Psoas muscle (tissue), 7 donors: ENCODE measurements at regions not wholly inside any gene's neighbourhood (a gene's known extent, or its start where the extent isn't known, plus 50 kb on each side); places are given as distances from the start of the nearest gene placed in this dataset.
"Not testable (repeated sequence)": the region's sequence is repeated elsewhere in the genome, so short reads cannot be mapped to it uniquely, and the experiment has no call there.

Experiments
- ATAC-seq, 4 donors: fragments of 200-7000 bp; cut with Tn5 transposase; one replicate each; pipeline ENCODE4 v1.9.1; 2020; ENCODE audit warnings: moderate library complexity in 3 of 4, mild to moderate bottlenecking in 2 of 4
- DNase-seq, 2 donors: peaks; one replicate each; pipeline ENCODE4 v3.0.0-alpha.2; 2020
- H3K27ac ChIP-seq: fragments of 200-600 bp; one replicate; pipeline ENCODE4 v1.8.0; 2022
- H3K27me3 ChIP-seq, 3 donors: fragments of 200-600 bp in 1 of 3; one replicate each; pipeline versions ENCODE4 v1.6.1 to v1.8.0; 2013 to 2022; ENCODE audit warnings: low read length in 2 of 3, mild to moderate bottlenecking in 2 of 3, moderate library complexity in 1 of 3; ENCODE audit not compliant: insufficient read depth in 3 of 3
- H3K36me3 ChIP-seq, 2 donors: fragments of 200-600 bp in 1 of 2; one replicate each; pipeline versions ENCODE4 v1.6.1 to v1.8.0; 2013 to 2022; ENCODE audit warnings: low read depth in 1 of 2, mild to moderate bottlenecking in 1 of 2, moderate library complexity in 1 of 2; ENCODE audit not compliant: insufficient read depth in 1 of 2
- H3K4me1 ChIP-seq: fragments of 200-600 bp; one replicate; pipeline ENCODE4 v1.8.0; 2022
- H3K4me3 ChIP-seq: fragments of 200-600 bp; one replicate; pipeline ENCODE4 v1.8.0; 2022; ENCODE audit warnings: mild to moderate bottlenecking
- H3K9me3 ChIP-seq: fragments of 200-600 bp; one replicate; pipeline ENCODE4 v1.8.0; 2022
- WGBS, 3 donors: extraction: QIAGEN DNeasy Blood & Tissue Kit; methylation state at CpG; one replicate each; pipeline versions ENCODE4 v1.1.6 to v1.1.7; 2013; 5-methylcytosine and 5-hydroxymethylcytosine counted together
- intact Hi-C, 2 donors: fragments of 100-400 bp; cut with DNase I; formaldehyde crosslinking; loops; one replicate each; pipeline versions ENCODE4 v1.11.0 to v1.14.2; 2022
- TF ChIP-seq, protein P1 (sequence below): fragments of 200-600 bp; IDR thresholded peaks from one replicate; pipeline ENCODE4 v1.8.0; 2022; ENCODE audit warnings: antibody characterized with exemption
- donor health status: healthy with polysubstance abuse.
- donor health status: DM: no; HTN: no; CAD: no; lungs with moderate emphysema.
- donor health status: Bipolar disorder and iron deficiency.
- donor health status: healthy.
- donor health status: DM: yes; HTN: yes; CAD: no.
- donor health status: DM: no; HTN: no; CAD: no.
- donor health status: DM: yes; HTN: yes; CAD: no.

GRCh38 chr6:87754828-87755227 lies 52.8 kb upstream of the AKIRIN2 start:
- TF ChIP-seq, protein P1, sequence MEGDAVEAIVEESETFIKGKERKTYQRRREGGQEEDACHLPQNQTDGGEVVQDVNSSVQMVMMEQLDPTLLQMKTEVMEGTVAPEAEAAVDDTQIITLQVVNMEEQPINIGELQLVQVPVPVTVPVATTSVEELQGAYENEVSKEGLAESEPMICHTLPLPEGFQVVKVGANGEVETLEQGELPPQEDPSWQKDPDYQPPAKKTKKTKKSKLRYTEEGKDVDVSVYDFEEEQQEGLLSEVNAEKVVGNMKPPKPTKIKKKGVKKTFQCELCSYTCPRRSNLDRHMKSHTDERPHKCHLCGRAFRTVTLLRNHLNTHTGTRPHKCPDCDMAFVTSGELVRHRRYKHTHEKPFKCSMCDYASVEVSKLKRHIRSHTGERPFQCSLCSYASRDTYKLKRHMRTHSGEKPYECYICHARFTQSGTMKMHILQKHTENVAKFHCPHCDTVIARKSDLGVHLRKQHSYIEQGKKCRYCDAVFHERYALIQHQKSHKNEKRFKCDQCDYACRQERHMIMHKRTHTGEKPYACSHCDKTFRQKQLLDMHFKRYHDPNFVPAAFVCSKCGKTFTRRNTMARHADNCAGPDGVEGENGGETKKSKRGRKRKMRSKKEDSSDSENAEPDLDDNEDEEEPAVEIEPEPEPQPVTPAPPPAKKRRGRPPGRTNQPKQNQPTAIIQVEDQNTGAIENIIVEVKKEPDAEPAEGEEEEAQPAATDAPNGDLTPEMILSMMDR: no peak
- no peak overlapping the region for H3K27ac ChIP-seq
- no peak overlapping the region for H3K4me3 ChIP-seq
- H3K9me3 ChIP-seq: no peaks in the 10 kb centered on the region
- DNase-seq (no peak), ATAC-seq (no peak)
- intact Hi-C loops: no loop called here
- H3K36me3 ChIP-seq: no peaks in the 10 kb centered on the region
- H3K27me3 ChIP-seq: no peaks in the 10 kb centered on the region
- H3K4me1 ChIP-seq: no peaks in the 10 kb centered on the region
- WGBS, 3 donors: 63 to 80% (median 77%) methylated on average over 1 of the region's 1 CpG

DNA sequence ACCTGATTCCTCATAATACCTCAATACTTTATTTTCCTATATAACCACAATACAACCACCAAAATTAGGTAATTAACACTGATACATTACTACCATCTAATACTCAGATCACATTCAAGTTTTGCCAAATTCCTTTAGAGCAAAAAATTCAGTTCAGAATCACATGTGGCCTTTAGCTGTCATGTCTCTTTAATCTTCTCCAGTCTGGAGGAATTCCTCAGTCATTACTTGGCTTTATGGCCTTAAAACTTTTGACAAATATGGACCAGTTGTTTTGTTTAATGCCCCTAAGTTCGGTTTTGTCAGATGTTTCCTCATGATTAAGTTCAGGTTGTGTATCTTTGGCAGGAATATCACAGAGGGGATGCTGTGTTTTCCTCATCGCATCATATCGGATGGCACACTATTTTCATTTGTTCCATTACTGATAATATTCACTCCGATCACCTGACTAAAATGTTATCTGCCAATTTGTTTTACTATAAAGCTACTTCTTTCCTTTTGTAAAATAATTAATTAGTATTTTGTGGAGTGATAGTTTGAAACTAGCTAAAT lies 51.2 kb upstream of the AKIRIN2 start:
- H3K4me3 ChIP-seq: no peak overlapping the region
- no peaks in the 10 kb centered on the region for H3K27me3 ChIP-seq
- H3K27ac ChIP-seq: no peak overlapping the region
- H3K36me3 ChIP-seq: no peaks in the 10 kb centered on the region
- WGBS, 3 donors: 52 to 55% (median 53%) methylated on average over 4 of the region's 4 CpGs
- intact Hi-C loops: no loop called here
- TF ChIP-seq, protein P1: no peak
- DNase-seq (no peak), ATAC-seq (no peak)
- no peaks in the 10 kb centered on the region for H3K9me3 ChIP-seq
- no peaks in the 10 kb centered on the region for H3K4me1 ChIP-seq

- H3K36me3 ChIP-seq, H3K27ac ChIP-seq, H3K27me3 ChIP-seq, H3K4me1 ChIP-seq, DNase-seq, H3K9me3 ChIP-seq, intact Hi-C loops, H3K4me3 ChIP-seq, ATAC-seq: not testable (repeated sequence)
- WGBS, 3 donors: 88 to 92% (median 92%) methylated on average over 11 of the region's 11 CpGs
Observed at GRCh38 chr6:87752503-87752902, 50.5 kb upstream of the AKIRIN2 start.
